ENCODE measurements at regions not wholly inside any gene's neighbourhood (a gene's known extent, or its start where the extent isn't known, plus 50 kb on each side); places are given as distances from the start of the nearest gene placed in this dataset.

- DNase-seq = no peak
- 27 to 46% (median 37%) methylated on average over 2 of the region's 2 CpGs for WGBS, 3 donors
- Histone ChIP-seq H3K36me3 (ENCODE audit: control insufficient read depth in 3 of 3, insufficient read depth in 2 of 3, low read depth in 1 of 3, low read length in 3 of 3) (no peaks in the 10 kb centered on the region), H3K4me3 (ENCODE audit: low read depth in 1 of 3, low read length in 3 of 3) (no peak overlapping the region), H3K4me1 (ENCODE audit: control insufficient read depth in 3 of 3, insufficient read depth in 2 of 3, low read depth in 1 of 3, low read length in 2 of 3) (no peaks in the 10 kb centered on the region), H3K27ac (ENCODE audit: low read depth in 1 of 3, low read length in 2 of 3) (no peak overlapping the region), H3K9me3 (ENCODE audit: control insufficient read depth in 2 of 2, insufficient read depth in 1 of 2, low read depth in 1 of 2, low read length in 1 of 2) (no peaks in the 10 kb centered on the region), H3K27me3 (ENCODE audit: control insufficient read depth in 3 of 3, insufficient read depth in 3 of 3, low read length in 3 of 3) (no peaks in the 10 kb centered on the region)
- FAIRE-seq = no peak
Observed at GRCh38 chr14:42523666-42524065, 917.0 kb downstream of the LRFN5 start.

GRCh38 chr14:42517806-42518500 lies 911.3 kb downstream of the LRFN5 start:
- FAIRE-seq = no peak
- H3K9me3 ChIP-seq (ENCODE audit: control insufficient read depth in 2 of 2, insufficient read depth in 1 of 2, low read depth in 1 of 2, low read length in 1 of 2) = no peaks in the 10 kb centered on the region
- no peaks in the 10 kb centered on the region for H3K27me3 ChIP-seq (ENCODE audit: control insufficient read depth in 3 of 3, insufficient read depth in 3 of 3, low read length in 3 of 3)
- no peaks in the 10 kb centered on the region for H3K36me3 ChIP-seq (ENCODE audit: control insufficient read depth in 3 of 3, insufficient read depth in 2 of 3, low read depth in 1 of 3, low read length in 3 of 3)
- WGBS, 3 donors = 51 to 62% (median 59%) methylated on average over 2 of the region's 2 CpGs
- H3K4me3 ChIP-seq (ENCODE audit: low read depth in 1 of 3, low read length in 3 of 3) = no peak overlapping the region
- no peaks in the 10 kb centered on the region for H3K4me1 ChIP-seq (ENCODE audit: control insufficient read depth in 3 of 3, insufficient read depth in 2 of 3, low read depth in 1 of 3, low read length in 2 of 3)
- no peak overlapping the region for H3K27ac ChIP-seq (ENCODE audit: low read depth in 1 of 3, low read length in 2 of 3)
- no peak for DNase-seq

DNA sequence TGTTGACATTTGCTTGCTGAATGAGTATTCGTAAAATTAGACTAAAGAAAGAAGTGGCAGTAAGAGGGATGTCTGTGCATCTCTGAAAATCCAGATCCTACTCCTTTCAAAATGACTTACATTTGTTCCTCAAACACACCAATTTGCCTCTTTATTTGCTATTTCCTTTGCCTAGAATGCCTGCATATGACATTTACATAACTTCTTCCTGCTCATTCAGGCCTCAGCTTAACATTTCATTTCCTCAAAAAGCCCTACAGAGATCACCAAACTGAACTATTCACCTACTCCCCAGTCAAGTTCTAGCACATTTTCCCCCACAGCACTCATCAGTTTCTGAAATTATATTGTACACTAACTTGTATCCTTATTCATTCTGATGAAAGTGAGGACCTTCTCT lies 907.2 kb downstream of the LRFN5 start:
- 73 to 87% (median 84%) methylated on average over 1 of the region's 1 CpG for WGBS, 3 donors
- Histone ChIP-seq H3K27me3 (ENCODE audit: control insufficient read depth in 3 of 3, insufficient read depth in 3 of 3, low read length in 3 of 3) (no peaks in the 10 kb centered on the region), H3K27ac (ENCODE audit: low read depth in 1 of 3, low read length in 2 of 3) (no peak overlapping the region), H3K36me3 (ENCODE audit: control insufficient read depth in 3 of 3, insufficient read depth in 2 of 3, low read depth in 1 of 3, low read length in 3 of 3) (no peaks in the 10 kb centered on the region), H3K4me3 (ENCODE audit: low read depth in 1 of 3, low read length in 3 of 3) (no peak overlapping the region), H3K9me3 (ENCODE audit: control insufficient read depth in 2 of 2, insufficient read depth in 1 of 2, low read depth in 1 of 2, low read length in 1 of 2) (no peaks in the 10 kb centered on the region), H3K4me1 (ENCODE audit: control insufficient read depth in 3 of 3, insufficient read depth in 2 of 3, low read depth in 1 of 3, low read length in 2 of 3) (no peaks in the 10 kb centered on the region)
- DNase-seq (no peak), FAIRE-seq (no peak)

GRCh38 chr14:42510071-42510470 lies 903.4 kb downstream of the LRFN5 start:
- FAIRE-seq (no peak), DNase-seq (no peak)
- H3K36me3 ChIP-seq (ENCODE audit: control insufficient read depth in 3 of 3, insufficient read depth in 2 of 3, low read depth in 1 of 3, low read length in 3 of 3) = no peaks in the 10 kb centered on the region
- H3K4me3 ChIP-seq (ENCODE audit: low read depth in 1 of 3, low read length in 3 of 3) = no peak overlapping the region
- H3K27me3 ChIP-seq (ENCODE audit: control insufficient read depth in 3 of 3, insufficient read depth in 3 of 3, low read length in 3 of 3) = no peaks in the 10 kb centered on the region
- H3K9me3 ChIP-seq (ENCODE audit: control insufficient read depth in 2 of 2, insufficient read depth in 1 of 2, low read depth in 1 of 2, low read length in 1 of 2) = peaks cover 1 to 2% of the 10 kb centered on the region in 2 donors
- no peaks in the 10 kb centered on the region for H3K4me1 ChIP-seq (ENCODE audit: control insufficient read depth in 3 of 3, insufficient read depth in 2 of 3, low read depth in 1 of 3, low read length in 2 of 3)
- no peak overlapping the region for H3K27ac ChIP-seq (ENCODE audit: low read depth in 1 of 3, low read length in 2 of 3)
- 71 to 86% (median 84%) methylated on average over 1 of the region's 1 CpG for WGBS, 3 donors

GRCh38 chr14:42508209-42508946 lies 901.7 kb downstream of the LRFN5 start:
- Histone ChIP-seq H3K4me1 (ENCODE audit: control insufficient read depth in 3 of 3, insufficient read depth in 2 of 3, low read depth in 1 of 3, low read length in 2 of 3) (no peaks in the 10 kb centered on the region), H3K36me3 (ENCODE audit: control insufficient read depth in 3 of 3, insufficient read depth in 2 of 3, low read depth in 1 of 3, low read length in 3 of 3) (no peaks in the 10 kb centered on the region), H3K4me3 (ENCODE audit: low read depth in 1 of 3, low read length in 3 of 3) (no peak overlapping the region), H3K27me3 (ENCODE audit: control insufficient read depth in 3 of 3, insufficient read depth in 3 of 3, low read length in 3 of 3) (no peaks in the 10 kb centered on the region), H3K27ac (ENCODE audit: low read depth in 1 of 3, low read length in 2 of 3) (no peak overlapping the region), H3K9me3 (ENCODE audit: control insufficient read depth in 2 of 2, insufficient read depth in 1 of 2, low read depth in 1 of 2, low read length in 1 of 2) (peaks cover 1 to 2% of the 10 kb centered on the region in 2 donors)
- no peak for DNase-seq
- WGBS, 3 donors = 71 to 83% (median 78%) methylated on average over 3 of the region's 3 CpGs
- no peak for FAIRE-seq

- DNase-seq (no peak), FAIRE-seq (no peak)
- Histone ChIP-seq H3K9me3 (ENCODE audit: control insufficient read depth in 2 of 2, insufficient read depth in 1 of 2, low read depth in 1 of 2, low read length in 1 of 2) (peaks cover 1 to 2% of the 10 kb centered on the region in 2 donors), H3K27me3 (ENCODE audit: control insufficient read depth in 3 of 3, insufficient read depth in 3 of 3, low read length in 3 of 3) (no peaks in the 10 kb centered on the region), H3K4me3 (ENCODE audit: low read depth in 1 of 3, low read length in 3 of 3) (no peak overlapping the region), H3K4me1 (ENCODE audit: control insufficient read depth in 3 of 3, insufficient read depth in 2 of 3, low read depth in 1 of 3, low read length in 2 of 3) (no peaks in the 10 kb centered on the region), H3K27ac (ENCODE audit: low read depth in 1 of 3, low read length in 2 of 3) (no peak overlapping the region), H3K36me3 (ENCODE audit: control insufficient read depth in 3 of 3, insufficient read depth in 2 of 3, low read depth in 1 of 3, low read length in 3 of 3) (no peaks in the 10 kb centered on the region)
- WGBS, 3 donors = 24 to 61% (median 35%) methylated on average over 1 of the region's 1 CpG
Observed at GRCh38 chr14:42504433-42504832, 897.8 kb downstream of the LRFN5 start.

DNA sequence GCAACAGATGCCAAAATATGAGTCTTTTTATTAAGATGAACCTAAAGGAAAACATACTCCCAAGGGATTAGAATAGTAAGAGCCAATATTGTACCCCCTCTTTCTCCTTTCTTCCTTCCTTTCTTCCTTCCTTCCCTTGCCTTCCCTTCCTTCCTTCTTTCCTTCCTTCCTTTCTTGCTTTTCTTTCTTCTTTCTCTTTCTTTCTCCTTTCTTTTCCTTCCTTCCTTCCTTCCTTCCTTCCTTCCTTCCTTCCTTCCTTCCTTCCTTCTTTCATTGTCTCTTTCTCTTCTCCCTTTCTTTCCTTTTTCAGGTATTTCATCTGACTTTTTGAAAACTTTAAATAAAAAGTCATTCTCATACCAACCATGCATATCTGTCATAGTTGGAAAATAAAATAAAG lies 892.5 kb downstream of the LRFN5 start:
- no peaks in the 10 kb centered on the region for H3K36me3 ChIP-seq (ENCODE audit: control insufficient read depth in 3 of 3, insufficient read depth in 2 of 3, low read depth in 1 of 3, low read length in 3 of 3)
- no peaks in the 10 kb centered on the region for H3K4me1 ChIP-seq (ENCODE audit: control insufficient read depth in 3 of 3, insufficient read depth in 2 of 3, low read depth in 1 of 3, low read length in 2 of 3)
- DNase-seq = no peak
- H3K27me3 ChIP-seq (ENCODE audit: control insufficient read depth in 3 of 3, insufficient read depth in 3 of 3, low read length in 3 of 3) = no peaks in the 10 kb centered on the region
- H3K27ac ChIP-seq (ENCODE audit: low read depth in 1 of 3, low read length in 2 of 3) = no peak overlapping the region
- H3K4me3 ChIP-seq (ENCODE audit: low read depth in 1 of 3, low read length in 3 of 3) = no peak overlapping the region
- FAIRE-seq = no peak
- H3K9me3 ChIP-seq (ENCODE audit: control insufficient read depth in 2 of 2, insufficient read depth in 1 of 2, low read depth in 1 of 2, low read length in 1 of 2) = no peaks in the 10 kb centered on the region

GRCh38 chr14:42490536-42490935 lies 883.9 kb downstream of the LRFN5 start:
- no peak overlapping the region for H3K27ac ChIP-seq (ENCODE audit: low read depth in 1 of 3, low read length in 2 of 3)
- no peaks in the 10 kb centered on the region for H3K36me3 ChIP-seq (ENCODE audit: control insufficient read depth in 3 of 3, insufficient read depth in 2 of 3, low read depth in 1 of 3, low read length in 3 of 3)
- FAIRE-seq (no peak), DNase-seq (no peak)
- no peaks in the 10 kb centered on the region for H3K4me1 ChIP-seq (ENCODE audit: control insufficient read depth in 3 of 3, insufficient read depth in 2 of 3, low read depth in 1 of 3, low read length in 2 of 3)
- no peaks in the 10 kb centered on the region for H3K9me3 ChIP-seq (ENCODE audit: control insufficient read depth in 2 of 2, insufficient read depth in 1 of 2, low read depth in 1 of 2, low read length in 1 of 2)
- 84 to 93% (median 88%) methylated on average over 1 of the region's 1 CpG for WGBS, 3 donors
- no peak overlapping the region for H3K4me3 ChIP-seq (ENCODE audit: low read depth in 1 of 3, low read length in 3 of 3)
- no peaks in the 10 kb centered on the region for H3K27me3 ChIP-seq (ENCODE audit: control insufficient read depth in 3 of 3, insufficient read depth in 3 of 3, low read length in 3 of 3)

Data from small intestine (tissue), 7 donors.